ENCODE measurements at regions not wholly inside any gene's neighbourhood (a gene's known extent, or its start where the extent isn't known, plus 50 kb on each side); places are given as distances from the start of the nearest gene placed in this dataset.

DNA sequence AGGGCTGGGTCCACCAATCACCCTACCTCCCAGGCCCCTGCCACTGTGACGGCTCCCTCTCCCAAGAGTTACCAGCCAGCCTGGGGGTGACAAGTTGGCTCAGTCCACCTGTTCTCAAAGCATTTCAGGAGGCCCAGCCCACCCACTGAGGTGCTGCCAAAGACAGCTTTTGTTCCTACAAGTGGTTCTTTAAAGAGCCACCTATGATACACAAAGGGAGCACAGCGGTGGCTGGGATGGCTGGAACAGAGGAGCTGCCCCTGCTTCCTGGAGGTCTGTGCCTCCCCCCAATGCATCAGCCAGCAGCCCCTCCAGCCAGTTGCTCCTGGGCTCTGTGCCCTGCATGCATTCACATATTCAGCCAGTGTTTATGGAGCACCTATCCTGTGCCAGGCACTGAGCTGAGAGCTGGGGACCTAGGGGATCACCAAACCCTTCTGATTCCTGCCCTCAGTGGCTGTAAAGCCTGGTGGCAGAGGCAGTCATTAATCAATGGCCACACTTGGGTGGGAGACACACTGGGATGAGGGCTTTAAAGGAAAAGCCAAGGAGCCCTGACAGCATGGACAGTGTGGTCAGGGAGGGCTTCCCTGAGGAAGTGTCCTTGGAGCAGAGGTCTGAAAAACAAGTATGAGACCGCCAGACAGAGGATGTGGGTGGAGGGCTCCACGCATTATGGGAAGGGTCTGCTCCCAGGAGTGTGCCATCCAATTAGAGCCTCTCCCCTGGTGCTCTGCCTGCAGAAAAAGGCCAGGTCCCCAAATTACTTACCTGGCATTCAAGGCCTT lies 107.1 kb upstream of the LINGO1 start:
- no peak overlapping the region for H3K14ac ChIP-seq (ENCODE audit: insufficient read length)
- no peak overlapping the region for H3K23ac ChIP-seq (ENCODE audit: insufficient read length)
- H3K56ac ChIP-seq (replicated peaks; ENCODE audit: insufficient read length, low read depth, low read length) = no peak overlapping the region
- no peaks in the 10 kb centered on the region for H3K9me3 ChIP-seq (ENCODE audit: insufficient read depth in 2 of 2, low read depth in 1 of 2, low read length in 1 of 2)
- peak overlapping the region; percentile 99 for H2BK20ac ChIP-seq (ENCODE audit: low read length)
- peak overlapping the region; percentile 18 to 56 for H3K4me2 ChIP-seq (ENCODE audit: insufficient read depth in 1 of 2, low read depth in 2 of 2, low read length in 2 of 2)
- H4K91ac ChIP-seq (replicated peaks; ENCODE audit: insufficient read length, low read length) = peak overlapping the region; percentile 97
- ChIA-PET CTCF (ENCODE audit: partially characterized antibody) (interaction anchor here (0.7 to 4.3 kb wide), 11 partner anchors 9 to 109 kb away, joined by 3 to 19 read pairs (median 5); no protein-coding TSS in a partner anchor), POLR2A (ENCODE audit: partially characterized antibody) (interaction anchor here (0.9 to 2.2 kb wide), 7 partner anchors 10 to 106 kb away, joined by 3 to 8 read pairs (median 5); partner anchors contain the start of gene LINGO1)
- peak overlapping the region; percentile 13 for H2BK15ac ChIP-seq (ENCODE audit: low read length)
- H3K4me1 ChIP-seq (replicated peaks in 1 of 4; ENCODE audit: control insufficient read depth in 3 of 4, insufficient read depth in 4 of 4, low read length in 3 of 4) = peaks cover 11 to 35% (median 23%) of the 10 kb centered on the region in 4 experiments
- H2BK12ac ChIP-seq (ENCODE audit: low read depth, low read length) = peak overlapping the region; percentile 99; the same call in 1 of the 2 replicates
- H2BK5ac ChIP-seq (ENCODE audit: low read depth, low read length) = peak overlapping the region; percentile 94; the same call in 1 of the 2 replicates
- no peaks in the 10 kb centered on the region; a peak in 1 of 7 replicates for H3K27me3 ChIP-seq (replicated peaks in 1 of 4; ENCODE audit: control insufficient read depth in 3 of 4, extremely low read depth in 1 of 4, insufficient read depth in 3 of 4, low read length in 3 of 4)
- H3K79me1 ChIP-seq (ENCODE audit: low read depth, low read length) = no peaks in the 10 kb centered on the region; the same call in 1 of the 2 replicates
- H3K79me2 ChIP-seq (ENCODE audit: control insufficient read depth in 1 of 2, insufficient read depth in 2 of 2, low read length in 2 of 2) = no peaks in the 10 kb centered on the region
- H4K20me1 ChIP-seq (replicated peaks in 1 of 2; ENCODE audit: control insufficient read depth in 1 of 2, insufficient read depth in 2 of 2, low read length in 2 of 2) = no peaks in the 10 kb centered on the region
- no peak overlapping the region for H3K27ac ChIP-seq (ENCODE audit: low read depth, low read length)
- H4K8ac ChIP-seq (ENCODE audit: extremely low read depth, insufficient read depth, low read length) = no peak overlapping the region
- H3K4ac ChIP-seq (replicated peaks; ENCODE audit: insufficient read length, low read depth, low read length) = peak overlapping the region; percentile 94
- H3K23me2 ChIP-seq (ENCODE audit: low read depth, low read length) = no peaks in the 10 kb centered on the region; the same call in 1 of the 2 replicates
- H3K36me3 ChIP-seq (ENCODE audit: control insufficient read depth in 2 of 4, insufficient read depth in 4 of 4, low read length in 3 of 4) = no peaks in the 10 kb centered on the region
- peak overlapping the region in 1 of 4 experiments; percentile 38; a peak in 1 of 8 replicates for H3K4me3 ChIP-seq (ENCODE audit: extremely low read depth in 1 of 4, insufficient read depth in 2 of 4, low read depth in 3 of 4, low read length in 4 of 4)
- 33% methylated on average over 3 of the region's 4 CpGs; no CpG with 5 or more reads in 1 of the 2 experiments for WGBS, 2 experiments (ENCODE audit: extremely low coverage in 1 of 2, insufficient coverage in 1 of 2, insufficient read length in 1 of 2, insufficient replicate concordance in 2 of 2, low coverage in 1 of 2, low lambda C conversion rate in 2 of 2, missing lambda C conversion rate in 1 of 2)
- DNase-seq (ENCODE audit: low read depth in 1 of 2, low spot score in 2 of 2) (peak; percentile 76 to 88), FAIRE-seq (peak; percentile 55)
- H2AFZ ChIP-seq (ENCODE audit: low read length) = no peak overlapping the region
- H2BK120ac ChIP-seq (replicated peaks; ENCODE audit: low read depth, low read length) = peak overlapping the region; percentile 94
- peak overlapping the region; percentile 71; the same call in 1 of the 2 replicates for H2AK5ac ChIP-seq (ENCODE audit: low read depth, low read length)
- no peak overlapping the region for H3K9ac ChIP-seq (replicated peaks in 1 of 4; ENCODE audit: extremely low read depth in 1 of 4, low read depth in 3 of 4, low read length in 3 of 4)
- H4K5ac ChIP-seq (ENCODE audit: insufficient read length, low read depth, low read length) = no peak overlapping the region
- H3K18ac ChIP-seq (ENCODE audit: extremely low read depth, low read length) = peak overlapping the region; percentile 99
- TF ChIP-seq, protein P1, sequence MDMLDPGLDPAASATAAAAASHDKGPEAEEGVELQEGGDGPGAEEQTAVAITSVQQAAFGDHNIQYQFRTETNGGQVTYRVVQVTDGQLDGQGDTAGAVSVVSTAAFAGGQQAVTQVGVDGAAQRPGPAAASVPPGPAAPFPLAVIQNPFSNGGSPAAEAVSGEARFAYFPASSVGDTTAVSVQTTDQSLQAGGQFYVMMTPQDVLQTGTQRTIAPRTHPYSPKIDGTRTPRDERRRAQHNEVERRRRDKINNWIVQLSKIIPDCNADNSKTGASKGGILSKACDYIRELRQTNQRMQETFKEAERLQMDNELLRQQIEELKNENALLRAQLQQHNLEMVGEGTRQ (IDR thresholded peaks at IDR 0.05; ENCODE audit: low read length) = no peak
- TF ChIP-seq JUN (IDR thresholded peaks at IDR 0.05; ENCODE audit: low read depth, low read length) = no peak
- TF ChIP-seq SAP30 (IDR thresholded peaks at IDR 0.05; ENCODE audit: insufficient read depth, insufficient replicate concordance, low read length) = peak; percentile 32
- peak in 1 of 2 experiments; percentile 13; a peak in 1 of 4 replicates for TF ChIP-seq RAD21 (IDR thresholded peaks at IDR 0.05 in 1 of 2, conservative IDR thresholded peaks at IDR 0.05 in 1 of 2; ENCODE audit: low read depth in 2 of 2, low read length in 2 of 2)
- TF ChIP-seq SRF (IDR thresholded peaks at IDR 0.05; ENCODE audit: low read depth, low read length) = no peak
- peak; percentile 96 for TF ChIP-seq TCF12 (IDR thresholded peaks at IDR 0.05; ENCODE audit: low read depth, low read length)
- TF ChIP-seq RXRA (IDR thresholded peaks at IDR 0.05; ENCODE audit: insufficient read depth, low read depth, low read length) = no peak
- TF ChIP-seq BACH1 (IDR thresholded peaks at IDR 0.05; ENCODE audit: low read length) = no peak

Measured in H1 (cell line).